ENCODE measurements at regions not wholly inside any gene's neighbourhood (a gene's known extent, or its start where the extent isn't known, plus 50 kb on each side); places are given as distances from the start of the nearest gene placed in this dataset.

GRCh38 chr4:91830681-91831395, 472.9 kb upstream of the GRID2 start:
- TF ChIP-seq, protein P1, sequence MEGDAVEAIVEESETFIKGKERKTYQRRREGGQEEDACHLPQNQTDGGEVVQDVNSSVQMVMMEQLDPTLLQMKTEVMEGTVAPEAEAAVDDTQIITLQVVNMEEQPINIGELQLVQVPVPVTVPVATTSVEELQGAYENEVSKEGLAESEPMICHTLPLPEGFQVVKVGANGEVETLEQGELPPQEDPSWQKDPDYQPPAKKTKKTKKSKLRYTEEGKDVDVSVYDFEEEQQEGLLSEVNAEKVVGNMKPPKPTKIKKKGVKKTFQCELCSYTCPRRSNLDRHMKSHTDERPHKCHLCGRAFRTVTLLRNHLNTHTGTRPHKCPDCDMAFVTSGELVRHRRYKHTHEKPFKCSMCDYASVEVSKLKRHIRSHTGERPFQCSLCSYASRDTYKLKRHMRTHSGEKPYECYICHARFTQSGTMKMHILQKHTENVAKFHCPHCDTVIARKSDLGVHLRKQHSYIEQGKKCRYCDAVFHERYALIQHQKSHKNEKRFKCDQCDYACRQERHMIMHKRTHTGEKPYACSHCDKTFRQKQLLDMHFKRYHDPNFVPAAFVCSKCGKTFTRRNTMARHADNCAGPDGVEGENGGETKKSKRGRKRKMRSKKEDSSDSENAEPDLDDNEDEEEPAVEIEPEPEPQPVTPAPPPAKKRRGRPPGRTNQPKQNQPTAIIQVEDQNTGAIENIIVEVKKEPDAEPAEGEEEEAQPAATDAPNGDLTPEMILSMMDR (IDR thresholded peaks at IDR 0.05): no peak
- no peak for TF ChIP-seq POLR2A (IDR thresholded peaks at IDR 0.05)
